GM23248 (cell line): ENCODE measurements at regions not wholly inside any gene's neighbourhood (a gene's known extent, or its start where the extent isn't known, plus 50 kb on each side); places are given as distances from the start of the nearest gene placed in this dataset.

ENCODE experiments used
- DNase-seq: peaks from one replicate; pipeline ENCODE4 v3.0.0-alpha.2; 2015
- H2AFZ ChIP-seq: fragments of 200-600 bp; sonication (generic); 2 replicates; pipeline ENCODE4 v1.6.1; 2016; ENCODE audit warnings: antibody characterized with exemption
- H3F3A ChIP-seq: fragments of 200-600 bp; sonication (generic); 2 replicates; pipeline ENCODE4 v1.6.1; 2016; ENCODE audit warnings: mild to moderate bottlenecking, antibody characterized with exemption, mixed run types; ENCODE audit not compliant: insufficient read depth
- H3K27ac ChIP-seq: fragments of 200-600 bp; sonication (generic); 2 replicates; pipeline ENCODE4 v1.5.1; 2016; ENCODE audit warnings: mild to moderate bottlenecking
- H3K27me3 ChIP-seq: fragments of 200-600 bp; sonication (generic); replicated peaks from 2 replicates; pipeline ENCODE4 v1.6.1; 2016; ENCODE audit warnings: mild to moderate bottlenecking; ENCODE audit not compliant: insufficient read depth
- H3K36me3 ChIP-seq: fragments of 200-600 bp; sonication (generic); 2 replicates; pipeline ENCODE4 v1.6.1; 2016; ENCODE audit warnings: low read depth, mild to moderate bottlenecking
- H3K4me1 ChIP-seq: fragments of 200-600 bp; sonication (generic); 2 replicates; pipeline ENCODE4 v1.6.1; 2016; ENCODE audit warnings: mild to moderate bottlenecking; ENCODE audit not compliant: insufficient read depth
- H3K4me2 ChIP-seq: fragments of 200-600 bp; sonication (generic); one replicate; pipeline ENCODE4 v1.6.1; 2016; ENCODE audit warnings: mild to moderate bottlenecking; ENCODE audit not compliant: unreplicated experiment
- H3K4me3 ChIP-seq: fragments of 200-600 bp; sonication (generic); 2 replicates; pipeline ENCODE4 v1.5.1; 2016; ENCODE audit warnings: mild to moderate bottlenecking
- H3K79me2 ChIP-seq: fragments of 200-600 bp; sonication (generic); 2 replicates; pipeline ENCODE4 v1.6.1; 2016; ENCODE audit warnings: mild to moderate bottlenecking; ENCODE audit not compliant: insufficient read depth
- H3K9ac ChIP-seq: fragments of 200-600 bp; sonication (generic); 2 replicates; pipeline ENCODE4 v1.6.1; 2016; ENCODE audit warnings: mild to moderate bottlenecking
- H3K9me2 ChIP-seq: fragments of 200-600 bp; sonication (generic); 2 replicates; pipeline ENCODE4 v1.6.1; 2016; ENCODE audit warnings: mixed run types, mild to moderate bottlenecking, moderate library complexity; ENCODE audit not compliant: insufficient read depth
- H3K9me3 ChIP-seq: fragments of 200-600 bp; sonication (generic); one replicate; pipeline ENCODE4 v1.6.1; 2017; ENCODE audit warnings: low read depth
- H4K20me1 ChIP-seq: fragments of 200-600 bp; sonication (generic); 2 replicates; pipeline ENCODE4 v1.6.0; 2016; ENCODE audit not compliant: insufficient read depth
- EZH2 ChIP-seq: fragments of 200-600 bp; sonication (generic); IDR thresholded peaks from 2 replicates; pipeline ENCODE4 v1.6.1; 2018; ENCODE audit warnings: antibody characterized with exemption, mild to moderate bottlenecking; ENCODE audit not compliant: insufficient read depth, poor library complexity, severe bottlenecking
- EZH2phosphoT487 ChIP-seq: fragments of 200-600 bp; sonication (generic); IDR thresholded peaks from 2 replicates; pipeline ENCODE4 v1.6.1; 2018; ENCODE audit warnings: antibody characterized with exemption, moderate library complexity, mild to moderate bottlenecking, low read depth; ENCODE audit not compliant: insufficient read depth
- WGBS, 2 experiments: methylation state at CpG; one replicate each; pipeline ENCODE4 v1.1.6; 2015 to 2017; ENCODE audit warnings: low lambda C conversion rate in 2 of 2, low coverage in 1 of 2; ENCODE audit errors: missing lambda C conversion rate in 2 of 2; 5-methylcytosine and 5-hydroxymethylcytosine counted together
- in situ Hi-C: fragments of 300-500 bp; cut with MboI; formaldehyde crosslinking; loops from 2 replicates; pipeline ENCODE4 v1.15.0; 2020

DNA sequence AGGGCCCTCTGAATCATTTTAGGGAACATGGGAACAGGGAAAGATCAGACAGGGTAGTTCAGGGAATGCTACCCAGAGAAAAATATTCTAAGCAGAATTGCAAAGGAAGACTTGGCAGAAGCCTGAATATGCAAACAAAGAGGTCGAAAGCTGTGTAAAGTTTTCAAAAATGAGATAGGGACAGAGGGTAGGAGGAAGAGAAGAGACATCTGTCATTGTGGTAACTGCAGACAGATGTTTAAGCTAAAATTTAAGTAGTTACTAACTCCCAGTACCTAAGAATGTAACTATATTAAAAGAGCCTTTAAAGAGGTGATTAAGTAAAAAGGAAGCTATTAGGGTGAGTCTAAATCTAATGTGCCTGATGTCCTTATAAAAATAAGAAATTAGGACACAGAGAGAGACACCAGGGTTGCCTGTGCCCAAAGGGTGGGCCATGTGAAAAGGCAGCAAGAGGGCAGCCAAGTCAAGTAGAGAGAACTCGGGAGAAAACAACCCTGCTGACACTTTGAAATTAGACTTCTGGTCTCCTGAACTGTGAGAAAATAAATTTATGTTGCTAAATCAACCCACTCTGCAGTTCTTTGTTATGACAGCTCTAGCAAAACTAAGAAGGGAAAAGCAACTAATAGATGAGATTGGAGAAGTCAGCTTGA lies 1647.4 kb upstream of the C9orf72 start:
- Histone ChIP-seq H3K9me3 (no peaks in the 10 kb centered on the region), H3K36me3 (no peaks in the 10 kb centered on the region), H3K9ac (no peak overlapping the region), H3K79me2 (no peaks in the 10 kb centered on the region), H3K4me2 (no peak overlapping the region), H3K27ac (no peak overlapping the region), H3F3A (no peaks in the 10 kb centered on the region), H3K27me3 (peaks cover 3% of the 10 kb centered on the region), H4K20me1 (no peaks in the 10 kb centered on the region), H3K4me1 (no peaks in the 10 kb centered on the region), H2AFZ (no peak overlapping the region), H3K9me2 (no peaks in the 10 kb centered on the region), H3K4me3 (no peak overlapping the region)
- DNase-seq: no peak
- TF ChIP-seq EZH2 (no peak), EZH2phosphoT487 (no peak)
- in situ Hi-C loops: no loop called here
- WGBS, 2 experiments: 0 to 2% methylated on average over 2 of the region's 2 CpGs

DNA sequence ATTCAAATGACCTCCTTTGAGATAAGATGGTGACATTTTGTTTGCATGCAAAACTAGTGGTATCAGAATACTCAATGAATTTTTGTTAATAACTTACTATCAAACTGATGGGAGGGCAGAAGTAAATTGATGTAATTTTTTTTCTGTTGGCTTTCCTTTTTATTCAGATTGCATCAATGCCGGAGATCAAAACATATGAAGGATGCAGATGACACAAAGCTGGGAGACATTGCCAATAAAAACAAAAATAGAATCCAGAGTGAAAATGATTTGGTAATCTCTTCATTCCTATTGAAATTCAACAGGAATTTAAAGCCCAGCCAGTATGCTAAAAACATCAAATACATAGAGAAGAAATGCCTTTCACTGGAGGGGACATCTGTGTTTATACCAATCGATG lies 1655.3 kb upstream of the C9orf72 start:
- no peak overlapping the region for H3K9ac ChIP-seq
- no peaks in the 10 kb centered on the region for H3K9me3 ChIP-seq
- no peak overlapping the region for H3K4me3 ChIP-seq
- H4K20me1 ChIP-seq: no peaks in the 10 kb centered on the region
- H3F3A ChIP-seq: no peaks in the 10 kb centered on the region
- WGBS, 2 experiments: 39 to 57% methylated on average over 2 of the region's 2 CpGs
- H2AFZ ChIP-seq: no peak overlapping the region
- in situ Hi-C loops: no loop called here
- no peak for TF ChIP-seq EZH2phosphoT487
- TF ChIP-seq EZH2: no peak
- no peak overlapping the region for H3K4me2 ChIP-seq
- no peaks in the 10 kb centered on the region for H3K4me1 ChIP-seq
- no peak for DNase-seq
- no peaks in the 10 kb centered on the region for H3K36me3 ChIP-seq
- H3K27ac ChIP-seq: no peak overlapping the region
- H3K9me2 ChIP-seq: no peaks in the 10 kb centered on the region
- H3K79me2 ChIP-seq: no peaks in the 10 kb centered on the region
- no peaks in the 10 kb centered on the region for H3K27me3 ChIP-seq

DNA sequence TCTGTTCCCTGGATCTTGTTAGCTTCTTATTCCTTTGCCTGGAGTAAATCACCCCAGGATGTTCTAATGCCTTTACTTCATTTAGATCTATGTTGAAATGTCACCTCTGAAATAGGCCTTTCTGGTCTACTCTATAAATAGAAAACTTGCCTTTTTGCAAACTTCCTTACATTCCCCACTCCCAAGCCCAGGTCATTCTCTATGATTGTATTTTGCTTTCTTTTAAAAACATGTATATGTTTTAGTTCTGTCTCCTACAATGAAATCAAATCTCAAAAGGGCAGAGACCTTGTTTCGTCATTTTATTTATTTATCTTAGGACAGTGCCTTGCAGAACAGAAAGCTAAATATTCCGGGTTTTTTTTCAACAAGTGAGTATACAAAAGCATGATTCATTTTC lies 1657.7 kb upstream of the C9orf72 start:
- DNase-seq: no peak
- H3K9me3 ChIP-seq: no peaks in the 10 kb centered on the region
- H2AFZ ChIP-seq: no peak overlapping the region
- H3K4me1 ChIP-seq: no peaks in the 10 kb centered on the region
- 6 to 10% methylated on average over 2 of the region's 2 CpGs for WGBS, 2 experiments
- H3K27me3 ChIP-seq: no peaks in the 10 kb centered on the region
- H3K4me2 ChIP-seq: no peak overlapping the region
- no peaks in the 10 kb centered on the region for H3K79me2 ChIP-seq
- H3K9me2 ChIP-seq: no peaks in the 10 kb centered on the region
- H3F3A ChIP-seq: no peaks in the 10 kb centered on the region
- no peak overlapping the region for H3K9ac ChIP-seq
- H4K20me1 ChIP-seq: no peaks in the 10 kb centered on the region
- H3K27ac ChIP-seq: no peak overlapping the region
- in situ Hi-C loops: no loop called here
- H3K4me3 ChIP-seq: no peak overlapping the region
- no peaks in the 10 kb centered on the region for H3K36me3 ChIP-seq
- TF ChIP-seq EZH2phosphoT487 (no peak), EZH2 (no peak)

DNA sequence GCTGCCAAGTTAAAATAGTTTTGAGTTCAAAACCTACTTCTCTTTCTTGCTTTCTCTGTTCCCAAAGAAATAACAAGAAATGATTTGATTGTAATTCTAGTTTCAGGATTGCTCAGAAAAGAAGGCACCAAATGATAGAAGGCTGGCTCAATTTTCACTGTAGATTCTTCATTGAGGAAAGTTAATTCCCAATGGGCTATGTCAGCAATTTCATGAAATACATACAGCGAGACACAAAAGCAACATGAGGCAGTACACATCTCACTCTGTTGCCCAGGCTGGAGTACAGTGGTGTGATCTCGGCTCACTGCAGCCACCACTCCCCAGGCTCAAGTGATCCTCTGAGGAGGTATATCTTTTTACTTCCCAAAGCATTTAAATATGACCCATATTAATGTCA lies 1659.9 kb upstream of the C9orf72 start:
- Histone ChIP-seq H2AFZ (no peak overlapping the region), H3K9me2 (no peaks in the 10 kb centered on the region), H3K27ac (no peak overlapping the region), H3K4me2 (no peak overlapping the region), H3K27me3 (no peaks in the 10 kb centered on the region), H3F3A (no peaks in the 10 kb centered on the region), H4K20me1 (no peaks in the 10 kb centered on the region), H3K4me3 (no peak overlapping the region), H3K79me2 (no peaks in the 10 kb centered on the region), H3K4me1 (no peaks in the 10 kb centered on the region), H3K36me3 (no peaks in the 10 kb centered on the region), H3K9ac (no peak overlapping the region), H3K9me3 (no peaks in the 10 kb centered on the region)
- TF ChIP-seq EZH2 (no peak), EZH2phosphoT487 (no peak)
- no peak for DNase-seq
- in situ Hi-C loops: no loop called here
- 11 to 12% methylated on average over 2 of the region's 2 CpGs for WGBS, 2 experiments

DNA sequence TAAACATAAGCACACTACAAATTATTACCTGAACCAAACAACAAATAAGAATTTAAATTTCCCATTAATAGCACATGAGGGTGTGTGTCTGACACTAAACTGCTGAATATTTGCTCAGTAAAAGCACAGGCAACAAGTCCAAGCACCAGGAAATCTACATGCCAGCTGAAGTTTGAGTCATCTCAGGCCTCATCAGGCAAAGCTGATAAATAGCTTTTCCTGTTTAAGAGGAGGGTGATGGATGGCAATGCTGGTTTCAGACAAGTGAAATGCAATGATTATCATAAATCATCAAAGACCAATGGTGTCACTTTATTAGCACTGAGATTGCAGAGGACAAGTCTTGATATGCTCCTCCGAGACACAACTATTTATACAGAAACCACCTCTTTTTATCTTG lies 1668.0 kb upstream of the C9orf72 start:
- DNase-seq: no peak
- Histone ChIP-seq H3K27ac (no peak overlapping the region), H3K36me3 (no peaks in the 10 kb centered on the region), H3K4me3 (no peak overlapping the region), H3K79me2 (no peaks in the 10 kb centered on the region), H3K9me3 (no peaks in the 10 kb centered on the region), H3K9ac (no peak overlapping the region), H3F3A (no peaks in the 10 kb centered on the region), H3K4me1 (no peaks in the 10 kb centered on the region), H3K4me2 (no peak overlapping the region), H2AFZ (no peak overlapping the region), H4K20me1 (no peaks in the 10 kb centered on the region), H3K27me3 (no peaks in the 10 kb centered on the region), H3K9me2 (no peaks in the 10 kb centered on the region)
- in situ Hi-C loops: no loop called here
- TF ChIP-seq EZH2 (no peak), EZH2phosphoT487 (no peak)
- WGBS, 2 experiments: 16 to 28% methylated on average over 1 of the region's 1 CpG
